Lower lobe of right lung (tissue), 2 donors: ENCODE measurements at regions not wholly inside any gene's neighbourhood (a gene's known extent, or its start where the extent isn't known, plus 50 kb on each side); places are given as distances from the start of the nearest gene placed in this dataset.

Experiments
- ATAC-seq, 2 donors: fragments of 200-7000 bp; cut with Tn5 transposase; one replicate each; pipeline ENCODE4 v1.9.1; 2020 to 2022; ENCODE audit warnings: mild to moderate bottlenecking in 2 of 2, moderate library complexity in 2 of 2
- DNase-seq: peaks from one replicate; pipeline ENCODE4 v3.0.0-alpha.2; 2020
- H3K27ac ChIP-seq: fragments of 200-600 bp; one replicate; pipeline ENCODE4 v1.8.0; 2022
- H3K27me3 ChIP-seq: fragments of 200-600 bp; one replicate; pipeline ENCODE4 v1.8.0; 2022; ENCODE audit warnings: low read depth
- H3K36me3 ChIP-seq: fragments of 200-600 bp; one replicate; pipeline ENCODE4 v1.8.0; 2022; ENCODE audit warnings: mild to moderate bottlenecking
- H3K4me1 ChIP-seq: fragments of 200-600 bp; one replicate; pipeline ENCODE4 v1.8.0; 2022
- H3K4me3 ChIP-seq: fragments of 200-600 bp; one replicate; pipeline ENCODE4 v1.8.0; 2022; ENCODE audit warnings: mild to moderate bottlenecking
- H3K9me3 ChIP-seq: fragments of 200-600 bp; one replicate; pipeline ENCODE4 v1.8.0; 2022
- CTCF ChIP-seq: fragments of 200-600 bp; IDR thresholded peaks from one replicate; pipeline ENCODE4 v1.8.0; 2022; ENCODE audit warnings: antibody characterized with exemption, mild to moderate bottlenecking
- intact Hi-C: fragments of 100-400 bp; cut with DNase I; formaldehyde crosslinking; loops from one replicate; pipeline ENCODE4 v1.11.0; 2022
- donor health status: DM: no; HTN: yes; CAD: no; lungs with severe emphysema.

- intact Hi-C loops, result no loop called here
- Histone ChIP-seq H3K36me3 (no peaks in the 10 kb centered on the region), H3K4me1 (no peaks in the 10 kb centered on the region), H3K9me3 (no peaks in the 10 kb centered on the region), H3K27ac (no peak overlapping the region), H3K27me3 (no peaks in the 10 kb centered on the region), H3K4me3 (no peak overlapping the region)
- DNase-seq (no peak), ATAC-seq (no peak)
- TF ChIP-seq CTCF, result no peak
Observed at GRCh38 chr5:89265511-89266179, 382.7 kb upstream of the MEF2C start.

GRCh38 chr5:89263846-89264245 is 380.9 kb upstream of the MEF2C start:
- H3K4me3 ChIP-seq, result no peak overlapping the region
- H3K27me3 ChIP-seq, result no peaks in the 10 kb centered on the region
- ATAC-seq (no peak), DNase-seq (no peak)
- intact Hi-C loops, result no loop called here
- H3K4me1 ChIP-seq, result no peaks in the 10 kb centered on the region
- H3K27ac ChIP-seq, result no peak overlapping the region
- no peak for TF ChIP-seq CTCF
- H3K36me3 ChIP-seq, result no peaks in the 10 kb centered on the region
- H3K9me3 ChIP-seq, result no peaks in the 10 kb centered on the region

GRCh38 chr5:89262030-89262429 is 379.0 kb upstream of the MEF2C start:
- ATAC-seq (no peak), DNase-seq (no peak)
- Histone ChIP-seq H3K27ac (no peak overlapping the region), H3K4me3 (no peak overlapping the region), H3K9me3 (no peaks in the 10 kb centered on the region), H3K4me1 (no peaks in the 10 kb centered on the region), H3K27me3 (no peaks in the 10 kb centered on the region), H3K36me3 (no peaks in the 10 kb centered on the region)
- intact Hi-C loops, result no loop called here
- TF ChIP-seq CTCF, result no peak

- ATAC-seq, result no peak
- Histone ChIP-seq H3K4me1 (no peaks in the 10 kb centered on the region), H3K36me3 (no peaks in the 10 kb centered on the region), H3K9me3 (no peaks in the 10 kb centered on the region), H3K27me3 (no peaks in the 10 kb centered on the region), H3K4me3 (no peak overlapping the region), H3K27ac (no peak overlapping the region)
- no peak for TF ChIP-seq CTCF
- no peak for DNase-seq
- intact Hi-C loops, result no loop called here
Observed at GRCh38 chr5:89260254-89260653, 377.3 kb upstream of the MEF2C start.

GRCh38 chr5:89255845-89256463 is 373.0 kb upstream of the MEF2C start:
- ATAC-seq, result no peak
- no peaks in the 10 kb centered on the region for H3K4me1 ChIP-seq
- H3K27ac ChIP-seq, result no peak overlapping the region
- no peak for TF ChIP-seq CTCF
- DNase-seq, result no peak
- intact Hi-C loops, result no loop called here
- no peaks in the 10 kb centered on the region for H3K27me3 ChIP-seq
- no peak overlapping the region for H3K4me3 ChIP-seq
- no peaks in the 10 kb centered on the region for H3K9me3 ChIP-seq
- H3K36me3 ChIP-seq, result no peaks in the 10 kb centered on the region
